A549 (cell line): ENCODE measurements at regions not wholly inside any gene's neighbourhood (a gene's known extent, or its start where the extent isn't known, plus 50 kb on each side); places are given as distances from the start of the nearest gene placed in this dataset.
"Not testable (repeated sequence)": the region's sequence is repeated elsewhere in the genome, so short reads cannot be mapped to it uniquely, and the experiment has no call there.

Experiments used
- CEBPB ChIP-seq, 2 experiments: fragments of >200 bp in 1 of 2; sonication (Bioruptor Twin) in 1 of 2; formaldehyde crosslinking in 1 of 2; IDR thresholded peaks; 2 replicates each; pipeline ENCODE4 v1.6.1; 2012 to 2016
- EP300 ChIP-seq, 2 experiments: fragments of >200 bp; sonication (Bioruptor Twin); formaldehyde crosslinking; IDR thresholded peaks; 2 replicates in 1 of 2; 3 replicates in 1 of 2; pipeline ENCODE4 v1.6.1; 2016 to 2017
- ESRRA ChIP-seq: fragments of 150-350 bp; IDR thresholded peaks from 2 replicates; pipeline ENCODE4 v1.6.1; 2014; ENCODE audit warnings: mild to moderate bottlenecking, low read length, borderline replicate concordance
- KDM5A ChIP-seq: fragments of 200-600 bp; sonication (generic); IDR thresholded peaks from 2 replicates; pipeline ENCODE4 v1.6.1; 2016; ENCODE audit warnings: antibody characterized with exemption, mild to moderate bottlenecking
- MYC ChIP-seq: IDR thresholded peaks from 2 replicates; pipeline ENCODE4 v1.6.1; 2012; ENCODE audit warnings: mild to moderate bottlenecking, inconsistent platforms, low read length, improper control_type of control experiment, borderline replicate concordance
- POLR2A ChIP-seq: IDR thresholded peaks from 2 replicates; pipeline ENCODE4 v1.6.1; 2012; ENCODE audit warnings: mild to moderate bottlenecking, low read length
- RARB ChIP-seq: fragments of 250-450 bp; sonication (Bioruptor Pico); IDR thresholded peaks from 2 replicates; pipeline ENCODE4 v1.8.0; 2021; ENCODE audit warnings: mild to moderate bottlenecking, moderate library complexity
- TF ChIP-seq, protein P1 (sequence below): fragments of >200 bp; sonication (Bioruptor Twin); formaldehyde crosslinking; IDR thresholded peaks from 3 replicates; pipeline ENCODE4 v1.5.1; 2016
- TF ChIP-seq, protein P2 (sequence below): IDR thresholded peaks from 2 replicates; pipeline ENCODE4 v1.6.1; 2012
- TF ChIP-seq, protein P3 (sequence below): fragments of 200-600 bp; sonication (generic); IDR thresholded peaks from 2 replicates; pipeline ENCODE4 v1.6.1; 2016; ENCODE audit warnings: antibody characterized with exemption, mild to moderate bottlenecking, moderate library complexity
- TF ChIP-seq, protein P4 (sequence below): fragments of 450-650 bp; IDR thresholded peaks from 2 replicates; pipeline ENCODE4 v1.6.1; 2014; ENCODE audit warnings: antibody characterized with exemption

DNA sequence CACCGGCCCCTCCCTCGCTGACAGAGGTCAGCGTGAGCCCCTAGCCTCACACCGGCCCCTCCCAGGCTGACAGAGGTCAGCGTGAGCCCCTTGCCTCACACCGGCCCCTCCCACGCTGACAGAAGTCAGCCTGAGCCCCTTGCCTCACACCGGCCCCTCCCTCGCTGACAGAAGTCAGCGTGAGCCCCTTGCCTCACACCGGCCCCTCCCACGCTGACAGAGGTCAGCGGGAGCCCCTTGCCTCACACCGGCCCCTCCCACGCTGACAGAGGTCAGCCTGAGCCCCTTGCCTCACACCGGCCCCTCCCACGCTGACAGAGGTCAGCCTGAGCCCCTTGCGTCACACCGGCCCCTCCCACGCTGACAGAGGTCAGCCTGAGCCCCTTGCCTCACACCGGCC is 355.5 kb downstream of the ZNF37A start:
- not testable (repeated sequence) for TF ChIP-seq MYC; CEBPB (IDR thresholded peaks at IDR 0.05); POLR2A; KDM5A; RARB (CRISPR knock-in tag); EP300 (IDR thresholded peaks at IDR 0.05); ESRRA
- TF ChIP-seq, protein P1, sequence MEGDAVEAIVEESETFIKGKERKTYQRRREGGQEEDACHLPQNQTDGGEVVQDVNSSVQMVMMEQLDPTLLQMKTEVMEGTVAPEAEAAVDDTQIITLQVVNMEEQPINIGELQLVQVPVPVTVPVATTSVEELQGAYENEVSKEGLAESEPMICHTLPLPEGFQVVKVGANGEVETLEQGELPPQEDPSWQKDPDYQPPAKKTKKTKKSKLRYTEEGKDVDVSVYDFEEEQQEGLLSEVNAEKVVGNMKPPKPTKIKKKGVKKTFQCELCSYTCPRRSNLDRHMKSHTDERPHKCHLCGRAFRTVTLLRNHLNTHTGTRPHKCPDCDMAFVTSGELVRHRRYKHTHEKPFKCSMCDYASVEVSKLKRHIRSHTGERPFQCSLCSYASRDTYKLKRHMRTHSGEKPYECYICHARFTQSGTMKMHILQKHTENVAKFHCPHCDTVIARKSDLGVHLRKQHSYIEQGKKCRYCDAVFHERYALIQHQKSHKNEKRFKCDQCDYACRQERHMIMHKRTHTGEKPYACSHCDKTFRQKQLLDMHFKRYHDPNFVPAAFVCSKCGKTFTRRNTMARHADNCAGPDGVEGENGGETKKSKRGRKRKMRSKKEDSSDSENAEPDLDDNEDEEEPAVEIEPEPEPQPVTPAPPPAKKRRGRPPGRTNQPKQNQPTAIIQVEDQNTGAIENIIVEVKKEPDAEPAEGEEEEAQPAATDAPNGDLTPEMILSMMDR, result not testable (repeated sequence)
- TF ChIP-seq, protein P2, sequence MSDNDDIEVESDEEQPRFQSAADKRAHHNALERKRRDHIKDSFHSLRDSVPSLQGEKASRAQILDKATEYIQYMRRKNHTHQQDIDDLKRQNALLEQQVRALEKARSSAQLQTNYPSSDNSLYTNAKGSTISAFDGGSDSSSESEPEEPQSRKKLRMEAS, result not testable (repeated sequence)
- TF ChIP-seq, protein P3, sequence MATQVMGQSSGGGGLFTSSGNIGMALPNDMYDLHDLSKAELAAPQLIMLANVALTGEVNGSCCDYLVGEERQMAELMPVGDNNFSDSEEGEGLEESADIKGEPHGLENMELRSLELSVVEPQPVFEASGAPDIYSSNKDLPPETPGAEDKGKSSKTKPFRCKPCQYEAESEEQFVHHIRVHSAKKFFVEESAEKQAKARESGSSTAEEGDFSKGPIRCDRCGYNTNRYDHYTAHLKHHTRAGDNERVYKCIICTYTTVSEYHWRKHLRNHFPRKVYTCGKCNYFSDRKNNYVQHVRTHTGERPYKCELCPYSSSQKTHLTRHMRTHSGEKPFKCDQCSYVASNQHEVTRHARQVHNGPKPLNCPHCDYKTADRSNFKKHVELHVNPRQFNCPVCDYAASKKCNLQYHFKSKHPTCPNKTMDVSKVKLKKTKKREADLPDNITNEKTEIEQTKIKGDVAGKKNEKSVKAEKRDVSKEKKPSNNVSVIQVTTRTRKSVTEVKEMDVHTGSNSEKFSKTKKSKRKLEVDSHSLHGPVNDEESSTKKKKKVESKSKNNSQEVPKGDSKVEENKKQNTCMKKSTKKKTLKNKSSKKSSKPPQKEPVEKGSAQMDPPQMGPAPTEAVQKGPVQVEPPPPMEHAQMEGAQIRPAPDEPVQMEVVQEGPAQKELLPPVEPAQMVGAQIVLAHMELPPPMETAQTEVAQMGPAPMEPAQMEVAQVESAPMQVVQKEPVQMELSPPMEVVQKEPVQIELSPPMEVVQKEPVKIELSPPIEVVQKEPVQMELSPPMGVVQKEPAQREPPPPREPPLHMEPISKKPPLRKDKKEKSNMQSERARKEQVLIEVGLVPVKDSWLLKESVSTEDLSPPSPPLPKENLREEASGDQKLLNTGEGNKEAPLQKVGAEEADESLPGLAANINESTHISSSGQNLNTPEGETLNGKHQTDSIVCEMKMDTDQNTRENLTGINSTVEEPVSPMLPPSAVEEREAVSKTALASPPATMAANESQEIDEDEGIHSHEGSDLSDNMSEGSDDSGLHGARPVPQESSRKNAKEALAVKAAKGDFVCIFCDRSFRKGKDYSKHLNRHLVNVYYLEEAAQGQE, result not testable (repeated sequence)
- TF ChIP-seq, protein P4, sequence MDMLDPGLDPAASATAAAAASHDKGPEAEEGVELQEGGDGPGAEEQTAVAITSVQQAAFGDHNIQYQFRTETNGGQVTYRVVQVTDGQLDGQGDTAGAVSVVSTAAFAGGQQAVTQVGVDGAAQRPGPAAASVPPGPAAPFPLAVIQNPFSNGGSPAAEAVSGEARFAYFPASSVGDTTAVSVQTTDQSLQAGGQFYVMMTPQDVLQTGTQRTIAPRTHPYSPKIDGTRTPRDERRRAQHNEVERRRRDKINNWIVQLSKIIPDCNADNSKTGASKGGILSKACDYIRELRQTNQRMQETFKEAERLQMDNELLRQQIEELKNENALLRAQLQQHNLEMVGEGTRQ, result not testable (repeated sequence)
